ENCODE measurements at regions not wholly inside any gene's neighbourhood (a gene's known extent, or its start where the extent isn't known, plus 50 kb on each side); places are given as distances from the start of the nearest gene placed in this dataset.

DNA sequence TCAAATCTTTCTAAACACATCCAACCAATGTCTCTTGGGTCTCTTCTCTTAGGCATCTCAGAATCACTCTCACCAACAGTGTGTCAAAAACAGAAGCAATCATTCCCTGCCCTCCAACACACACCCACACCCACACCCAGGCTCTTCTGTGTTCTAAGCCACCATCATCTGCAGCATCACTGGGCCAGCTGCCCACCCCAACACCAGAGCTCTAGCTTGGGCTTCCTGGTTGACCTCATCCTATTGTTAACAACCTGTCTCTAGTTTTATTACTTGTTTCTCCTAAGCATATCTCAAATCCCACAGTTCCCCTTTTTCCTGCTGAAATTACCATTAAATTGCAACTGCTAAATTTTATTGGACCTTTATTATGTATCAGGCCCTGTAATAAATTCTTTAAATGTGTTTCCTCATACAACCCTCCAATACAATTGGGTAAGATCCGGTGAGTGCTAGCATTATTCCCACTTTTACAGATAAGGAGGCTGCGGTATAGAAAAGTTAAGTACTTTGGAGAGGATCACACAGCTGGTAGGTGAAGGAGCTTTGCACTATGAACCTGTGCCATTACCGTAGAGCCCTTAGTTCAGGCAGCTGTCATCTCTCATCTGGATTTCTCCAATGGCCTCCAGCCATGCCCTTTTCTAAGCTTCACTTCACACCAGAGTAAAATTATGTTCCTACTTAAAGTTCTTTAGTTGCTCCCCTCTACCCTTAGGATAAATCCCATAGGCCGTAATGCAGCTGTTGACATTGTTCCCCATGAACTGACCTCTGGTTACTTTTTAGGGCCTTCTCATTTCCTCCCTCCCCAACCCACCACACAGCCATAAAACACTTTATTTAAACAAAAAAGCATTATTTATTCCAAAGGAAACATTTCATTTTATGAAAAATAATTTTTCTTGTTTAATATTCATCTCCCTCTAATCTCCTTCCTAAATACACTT is 227.7 kb downstream of the B3GLCT start (continued):
- no peak for TF ChIP-seq RAD21 (conservative IDR thresholded peaks at IDR 0.05 in 1 of 2, IDR thresholded peaks at IDR 0.05 in 1 of 2)
- TF ChIP-seq, protein P1, sequence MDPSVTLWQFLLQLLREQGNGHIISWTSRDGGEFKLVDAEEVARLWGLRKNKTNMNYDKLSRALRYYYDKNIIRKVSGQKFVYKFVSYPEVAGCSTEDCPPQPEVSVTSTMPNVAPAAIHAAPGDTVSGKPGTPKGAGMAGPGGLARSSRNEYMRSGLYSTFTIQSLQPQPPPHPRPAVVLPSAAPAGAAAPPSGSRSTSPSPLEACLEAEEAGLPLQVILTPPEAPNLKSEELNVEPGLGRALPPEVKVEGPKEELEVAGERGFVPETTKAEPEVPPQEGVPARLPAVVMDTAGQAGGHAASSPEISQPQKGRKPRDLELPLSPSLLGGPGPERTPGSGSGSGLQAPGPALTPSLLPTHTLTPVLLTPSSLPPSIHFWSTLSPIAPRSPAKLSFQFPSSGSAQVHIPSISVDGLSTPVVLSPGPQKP (IDR thresholded peaks at IDR 0.05; ENCODE audit: low read depth, low read length) = no peak

DNA sequence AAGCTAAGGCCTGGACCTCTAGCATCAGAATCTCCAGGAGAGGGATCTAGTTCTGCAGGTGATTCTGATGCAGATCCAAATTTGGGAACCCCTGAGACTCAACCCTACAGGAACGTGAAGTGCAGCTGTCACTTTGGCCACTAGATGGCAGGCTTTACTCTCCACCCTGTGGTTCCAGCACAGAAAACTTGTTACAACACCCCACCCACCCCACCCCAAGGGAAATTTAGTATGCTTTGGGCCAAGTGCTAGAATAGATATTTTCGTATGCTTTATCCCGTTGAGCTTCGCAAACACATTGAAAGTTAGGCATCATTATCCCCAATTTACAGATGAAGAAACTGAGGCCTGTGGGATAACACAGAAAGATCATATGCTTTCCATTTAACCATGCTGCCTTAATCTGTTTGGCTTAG is 232.0 kb downstream of the B3GLCT start:
- POLR2A ChIA-PET = no interaction called here
- H3K4me1 ChIP-seq = no peaks in the 10 kb centered on the region
- peak; percentile 55 for TF ChIP-seq SMC3 (IDR thresholded peaks at IDR 0.05)
- no peak for TF ChIP-seq ZC3H11A (IDR thresholded peaks at IDR 0.05)
- no peak for TF ChIP-seq RARB (CRISPR knock-in tag; IDR thresholded peaks at IDR 0.05)
- no peak for TF ChIP-seq KDM1A (IDR thresholded peaks at IDR 0.05; ENCODE audit: low read depth)
- TF ChIP-seq RAD21 (conservative IDR thresholded peaks at IDR 0.05 in 1 of 2, IDR thresholded peaks at IDR 0.05 in 1 of 2) = peak; percentile 42 to 60; a peak in 4 of 5 replicates
- peak; percentile 59 for TF ChIP-seq CTCF (IDR thresholded peaks at IDR 0.05)
- TF ChIP-seq EHF (CRISPR knock-in tag; IDR thresholded peaks at IDR 0.05) = no peak
- no peaks in the 10 kb centered on the region for H3K9me3 ChIP-seq
- DNase-seq (ENCODE audit: low read depth in 1 of 2, low spot score in 1 of 2) (peak; percentile 7 to 13), ATAC-seq (peak in 1 of 2 experiments; percentile 74; a peak in 3 of 6 replicates), FAIRE-seq (no peak)
- no peak overlapping the region for H3K27ac ChIP-seq
- WGBS (ENCODE audit: missing lambda C conversion rate) = 0% methylated on average over 4 of the region's 4 CpGs
- CTCF ChIA-PET = interaction anchor here (0.8 to 1.4 kb wide), 14 partner anchors 9 to 363 kb away, joined by 3 to 5 read pairs (median 3); partner anchors contain the start of gene B3GLCT
- H3K4me3 ChIP-seq = no peak overlapping the region
- H3K4me2 ChIP-seq = no peak overlapping the region

GRCh38 chr13:31433207-31433606 is 233.4 kb downstream of the B3GLCT start:
- no peak overlapping the region for H3K4me3 ChIP-seq
- WGBS (ENCODE audit: missing lambda C conversion rate) = 14% methylated on average over 1 of the region's 1 CpG
- FAIRE-seq (no peak), DNase-seq (ENCODE audit: low read depth in 1 of 2, low spot score in 1 of 2) (no peak), ATAC-seq (no peak)
- TF ChIP-seq MAFK (IDR thresholded peaks at IDR 0.05; ENCODE audit: partially characterized antibody) (no peak), JUN (IDR thresholded peaks at IDR 0.05) (no peak), NFE2L2 (conservative IDR thresholded peaks at IDR 0.05; ENCODE audit: low read length) (no peak), TP53 (CRISPR knock-in tag; IDR thresholded peaks at IDR 0.05) (no peak), HOXA7 (CRISPR knock-in tag; IDR thresholded peaks at IDR 0.05) (no peak), CBX2 (IDR thresholded peaks at IDR 0.05; ENCODE audit: borderline replicate concordance, low read depth) (no peak), KDM5A (IDR thresholded peaks at IDR 0.05) (no peak), CEBPB (IDR thresholded peaks at IDR 0.05) (no peak), RCOR1 (IDR thresholded peaks at IDR 0.05; ENCODE audit: low read depth, low read length) (no peak), MYC (IDR thresholded peaks at IDR 0.05; ENCODE audit: borderline replicate concordance, low read length) (no peak), PHF8 (IDR thresholded peaks at IDR 0.05; ENCODE audit: borderline replicate concordance, low read depth) (no peak), RAD21 (conservative IDR thresholded peaks at IDR 0.05 in 1 of 2, IDR thresholded peaks at IDR 0.05 in 1 of 2) (no peak), RFX5 (IDR thresholded peaks at IDR 0.05) (no peak), ZSCAN20 (CRISPR knock-in tag; IDR thresholded peaks at IDR 0.05) (no peak), NPAS2 (CRISPR knock-in tag; IDR thresholded peaks at IDR 0.05; ENCODE audit: borderline replicate concordance) (no peak), ATOH8 (CRISPR knock-in tag; IDR thresholded peaks at IDR 0.05; ENCODE audit: low read depth) (no peak), JUNB (IDR thresholded peaks at IDR 0.05) (no peak)
- TF ChIP-seq, protein P2, sequence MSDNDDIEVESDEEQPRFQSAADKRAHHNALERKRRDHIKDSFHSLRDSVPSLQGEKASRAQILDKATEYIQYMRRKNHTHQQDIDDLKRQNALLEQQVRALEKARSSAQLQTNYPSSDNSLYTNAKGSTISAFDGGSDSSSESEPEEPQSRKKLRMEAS (IDR thresholded peaks at IDR 0.05) = no peak
- TF ChIP-seq, protein P3, sequence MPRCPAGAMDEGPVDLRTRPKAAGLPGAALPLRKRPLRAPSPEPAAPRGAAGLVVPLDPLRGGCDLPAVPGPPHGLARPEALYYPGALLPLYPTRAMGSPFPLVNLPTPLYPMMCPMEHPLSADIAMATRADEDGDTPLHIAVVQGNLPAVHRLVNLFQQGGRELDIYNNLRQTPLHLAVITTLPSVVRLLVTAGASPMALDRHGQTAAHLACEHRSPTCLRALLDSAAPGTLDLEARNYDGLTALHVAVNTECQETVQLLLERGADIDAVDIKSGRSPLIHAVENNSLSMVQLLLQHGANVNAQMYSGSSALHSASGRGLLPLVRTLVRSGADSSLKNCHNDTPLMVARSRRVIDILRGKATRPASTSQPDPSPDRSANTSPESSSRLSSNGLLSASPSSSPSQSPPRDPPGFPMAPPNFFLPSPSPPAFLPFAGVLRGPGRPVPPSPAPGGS (IDR thresholded peaks at IDR 0.05) = no peak
- no peak overlapping the region for H3K4me2 ChIP-seq
- POLR2A ChIA-PET = no interaction called here
- no peaks in the 10 kb centered on the region for H3K4me1 ChIP-seq
- H3K9me3 ChIP-seq = no peaks in the 10 kb centered on the region
- no peak overlapping the region for H3K27ac ChIP-seq
- CTCF ChIA-PET = interaction anchor here (1.2 kb wide), 1 partner anchor 89 kb away, joined by 3 read pairs; no protein-coding TSS in a partner anchor

All from A549 (cell line).